ENCODE measurements at regions not wholly inside any gene's neighbourhood (a gene's known extent, or its start where the extent isn't known, plus 50 kb on each side); places are given as distances from the start of the nearest gene placed in this dataset.
A peak's percentile ranks its signal among the peaks of the same experiment; 100 is the strongest.
"Not testable (repeated sequence)": the region's sequence is repeated elsewhere in the genome, so short reads cannot be mapped to it uniquely, and the experiment has no call there.

- no peak for DNase-seq
Measured at GRCh38 chr9:71268871-71269635, 147.6 kb upstream of the TRPM3 start.

GRCh38 chr9:71263451-71263850 lies 142.0 kb upstream of the TRPM3 start:
- DNase-seq = no peak

- DNase-seq = not testable (repeated sequence)
Measured at GRCh38 chr9:71260419-71260818, 139.0 kb upstream of the TRPM3 start.

GRCh38 chr9:71254592-71255277 lies 133.3 kb upstream of the TRPM3 start:
- DNase-seq = no peak

- no peak for DNase-seq
Measured at GRCh38 chr9:71253011-71253410, 131.6 kb upstream of the TRPM3 start.

- DNase-seq = no peak
Measured at GRCh38 chr9:71250581-71250980, 129.2 kb upstream of the TRPM3 start.

DNA sequence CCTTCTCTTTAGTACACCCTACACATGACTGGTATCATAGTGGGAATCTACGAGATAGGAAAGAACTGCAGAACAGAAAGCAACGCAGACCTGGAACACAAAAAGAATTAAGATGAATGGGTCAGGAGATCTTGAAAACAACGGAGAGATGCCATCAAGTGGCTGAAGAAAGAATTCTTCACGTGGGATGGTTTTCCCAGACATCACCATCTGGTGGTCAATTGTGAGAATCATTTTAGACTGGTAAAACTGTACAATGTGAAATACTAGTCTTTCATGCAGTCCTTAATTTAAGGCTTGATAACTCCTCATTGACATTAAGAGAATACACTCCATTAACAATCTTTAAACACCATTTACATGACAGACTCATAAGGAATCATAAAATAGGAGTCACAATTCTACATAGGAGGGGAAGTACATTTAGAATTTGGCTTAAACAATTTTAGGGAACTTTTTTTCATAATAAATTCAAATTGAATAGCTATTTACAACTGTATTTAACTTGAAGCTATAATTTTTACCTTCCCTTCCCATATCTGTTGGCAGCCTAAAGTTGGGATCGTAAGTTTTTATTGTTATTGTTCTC lies 128.4 kb upstream of the TRPM3 start:
- peak; percentile 15 for DNase-seq

GRCh38 chr9:71245651-71246050 lies 124.2 kb upstream of the TRPM3 start:
- no peak for DNase-seq

DNA sequence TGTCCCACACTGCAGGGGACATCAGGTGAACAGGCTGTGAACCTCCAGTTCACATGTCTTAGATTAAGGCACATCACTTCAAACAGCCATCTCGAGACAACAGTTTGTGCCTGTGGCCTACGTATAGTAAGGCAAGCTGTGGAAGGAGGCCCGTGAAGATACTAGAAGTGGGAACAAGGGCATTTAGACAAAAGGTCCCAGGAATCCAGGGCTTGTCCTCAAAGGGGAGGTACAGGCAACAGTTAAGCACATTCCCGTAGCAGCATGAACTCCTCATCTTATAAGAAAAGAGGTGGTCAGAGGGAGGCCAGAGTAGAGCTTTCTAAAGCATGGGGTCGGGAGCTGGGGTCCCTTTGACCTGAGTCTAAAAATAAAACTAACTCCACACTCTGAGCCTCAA lies 122.5 kb upstream of the TRPM3 start:
- no peak for DNase-seq

- no peak for DNase-seq
Measured at GRCh38 chr9:71242081-71242480, 120.7 kb upstream of the TRPM3 start.

GRCh38 chr9:71237051-71237450 lies 115.6 kb upstream of the TRPM3 start:
- no peak for DNase-seq

DNA sequence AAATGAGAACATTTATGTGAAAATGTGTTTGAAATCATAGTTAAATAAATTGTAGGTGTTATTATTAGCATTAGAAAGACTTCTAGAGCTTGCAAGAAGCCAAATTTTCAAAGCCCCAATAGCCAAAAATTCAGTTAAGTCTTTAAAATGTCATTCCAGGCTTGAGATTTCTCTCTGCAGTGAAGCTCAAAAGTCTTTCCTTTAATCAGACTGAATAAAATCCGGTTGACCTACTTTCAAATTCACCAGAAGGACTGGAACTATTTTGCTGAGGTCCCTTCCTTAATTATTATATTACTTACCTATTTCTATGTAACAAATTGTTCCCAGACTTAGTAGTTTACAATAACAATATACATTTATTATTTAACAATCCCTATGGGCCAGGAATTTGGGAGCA lies 112.2 kb upstream of the TRPM3 start:
- no peak for DNase-seq

GRCh38 chr9:71223953-71224538 lies 102.6 kb upstream of the TRPM3 start:
- DNase-seq = no peak

- DNase-seq = no peak
Measured at GRCh38 chr9:71218774-71219173, 97.4 kb upstream of the TRPM3 start.

DNA sequence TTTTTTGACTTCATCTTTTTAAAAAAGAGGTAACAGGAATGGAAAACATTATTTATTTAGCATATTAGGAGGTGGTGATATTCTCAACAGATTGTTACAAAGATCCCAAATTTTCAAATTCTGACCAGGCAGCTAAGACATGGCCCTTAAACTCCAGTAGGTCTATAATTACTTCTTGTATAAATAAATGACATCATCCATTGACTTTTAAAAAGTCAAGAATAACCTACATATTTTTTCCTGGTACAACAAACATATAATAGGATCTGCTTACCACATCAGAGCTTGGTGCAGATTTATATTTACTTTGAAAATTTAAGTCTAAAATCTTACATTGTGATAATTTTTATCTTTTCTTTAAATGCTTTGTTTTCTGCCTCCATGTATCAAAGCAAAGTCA lies 92.2 kb upstream of the TRPM3 start:
- DNase-seq = no peak

GRCh38 chr9:71210326-71210725 lies 88.9 kb upstream of the TRPM3 start:
- DNase-seq = no peak

GRCh38 chr9:71209890-71210289 lies 88.5 kb upstream of the TRPM3 start:
- DNase-seq = no peak

DNA sequence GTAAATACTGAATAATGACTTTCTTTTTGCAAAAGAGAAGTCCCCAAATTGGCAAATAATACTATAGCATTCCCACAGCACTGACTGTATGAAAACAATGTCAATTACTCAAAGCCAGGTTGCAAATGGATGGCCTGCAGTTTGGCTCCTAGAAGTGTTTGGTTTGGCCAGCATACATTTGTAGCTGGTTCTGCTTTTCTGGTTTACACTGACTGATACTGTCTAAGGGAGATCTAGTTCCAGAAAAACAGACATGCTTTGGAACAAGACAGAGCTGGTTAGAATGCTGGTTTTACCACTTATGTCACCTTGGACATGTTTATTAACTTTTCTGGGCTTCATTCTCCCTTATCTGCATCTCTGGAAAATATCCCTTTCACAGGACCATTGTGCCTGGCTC lies 81.5 kb upstream of the TRPM3 start:
- no peak for DNase-seq

GRCh38 chr9:71191708-71192107 lies 70.3 kb upstream of the TRPM3 start:
- no peak for DNase-seq

- DNase-seq = no peak
Measured at GRCh38 chr9:71183251-71183650, 61.8 kb upstream of the TRPM3 start.

GRCh38 chr9:71179183-71179582 lies 57.8 kb upstream of the TRPM3 start:
- DNase-seq = no peak

GRCh38 chr9:71177901-71178300 lies 56.5 kb upstream of the TRPM3 start:
- DNase-seq = no peak

DNA sequence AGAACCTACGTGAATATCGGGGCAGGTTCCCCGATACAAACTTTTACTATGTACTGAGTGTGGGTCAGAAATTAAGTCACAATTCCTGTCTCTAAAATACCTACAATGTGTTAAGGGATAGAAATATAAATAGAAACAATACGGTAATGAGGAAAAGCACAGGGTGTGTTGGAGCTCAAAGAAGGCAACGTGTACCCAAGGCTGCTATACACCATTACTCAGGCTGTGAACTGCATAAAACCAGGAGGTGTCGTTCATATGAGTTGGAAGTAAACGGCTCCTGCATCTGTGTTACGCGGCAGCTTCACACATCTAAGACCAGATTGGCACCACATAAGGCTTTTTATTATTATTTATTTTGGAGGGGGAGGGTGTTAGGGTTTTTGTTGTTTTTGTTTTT lies 50.1 kb upstream of the TRPM3 start:
- DNase-seq = no peak
